HG02610 (cell line): ENCODE measurements at regions not wholly inside any gene's neighbourhood (a gene's known extent, or its start where the extent isn't known, plus 50 kb on each side); places are given as distances from the start of the nearest gene placed in this dataset.

Experiments
- ATAC-seq: cut with Tn5 transposase; IDR thresholded peaks from one replicate; pipeline ENCODE4 v1.9.1; 2021; ENCODE audit warnings: mild to moderate bottlenecking, moderate library complexity; ENCODE audit not compliant: unreplicated experiment

DNA sequence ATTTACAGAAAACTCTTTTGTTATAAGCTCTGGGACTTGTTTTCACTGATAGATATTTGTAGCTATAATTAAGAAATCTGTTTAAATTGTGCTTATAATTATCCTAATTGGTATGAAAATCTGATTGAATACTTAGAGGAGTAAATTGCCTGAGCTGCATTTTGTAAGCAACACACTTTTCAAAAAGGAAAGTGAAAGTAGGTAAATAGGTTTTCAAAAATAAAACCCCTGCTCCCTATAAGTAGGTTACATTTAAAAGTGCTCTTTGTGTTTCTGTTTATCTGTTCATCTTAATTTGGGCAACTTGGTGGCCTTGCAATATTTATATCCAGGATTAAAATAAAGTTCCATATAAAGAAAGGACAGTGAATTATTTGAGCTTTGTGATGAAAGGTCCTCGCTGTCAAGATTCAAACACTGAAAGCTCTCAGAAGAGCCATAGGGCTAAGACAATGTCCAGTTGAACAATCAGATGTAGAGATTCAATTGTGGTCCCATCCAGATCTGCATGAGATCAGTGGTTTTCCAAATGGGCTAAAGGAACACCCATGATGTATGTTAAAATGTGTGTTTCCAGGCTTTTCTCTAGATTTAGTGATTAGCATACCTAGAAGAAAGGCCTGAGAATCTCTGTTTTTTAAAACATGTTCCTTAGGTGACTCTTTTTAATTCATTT is 371.6 kb downstream of the RPRM start:
- no peak for ATAC-seq

DNA sequence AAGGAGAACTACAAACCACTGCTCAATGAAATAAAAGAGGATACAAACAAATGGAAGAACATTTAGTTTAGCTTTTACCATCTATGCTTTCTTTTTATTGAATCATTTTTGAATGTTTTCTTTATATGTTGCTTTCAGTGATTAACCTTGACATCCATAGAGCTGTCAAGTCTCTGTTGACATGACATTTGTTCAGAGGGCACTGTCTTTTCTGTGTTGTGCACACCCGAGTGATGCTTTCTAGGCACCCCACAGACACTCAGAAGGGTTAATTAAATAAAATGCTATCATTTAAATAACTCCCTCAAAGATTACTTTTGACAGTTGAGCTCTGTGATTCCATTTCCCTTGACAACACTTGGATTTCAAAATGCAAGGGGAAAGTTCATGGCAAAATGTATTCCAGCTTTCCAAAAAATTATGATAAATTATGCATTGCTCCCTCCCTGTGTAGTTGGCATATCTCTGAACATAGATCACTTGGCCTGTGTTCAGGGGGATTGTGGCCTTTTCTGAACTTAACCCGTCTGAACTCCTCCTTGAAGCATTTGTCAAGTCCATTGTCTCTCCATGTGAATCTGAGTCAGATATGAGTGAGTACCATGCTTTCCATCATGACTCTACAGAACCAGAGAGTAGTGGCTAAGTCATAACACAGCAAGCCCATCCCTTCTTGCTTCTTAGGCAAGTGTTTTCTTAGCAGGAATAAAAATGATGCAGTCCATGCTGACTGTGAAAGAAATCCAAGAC is 372.6 kb downstream of the RPRM start:
- ATAC-seq: no peak

DNA sequence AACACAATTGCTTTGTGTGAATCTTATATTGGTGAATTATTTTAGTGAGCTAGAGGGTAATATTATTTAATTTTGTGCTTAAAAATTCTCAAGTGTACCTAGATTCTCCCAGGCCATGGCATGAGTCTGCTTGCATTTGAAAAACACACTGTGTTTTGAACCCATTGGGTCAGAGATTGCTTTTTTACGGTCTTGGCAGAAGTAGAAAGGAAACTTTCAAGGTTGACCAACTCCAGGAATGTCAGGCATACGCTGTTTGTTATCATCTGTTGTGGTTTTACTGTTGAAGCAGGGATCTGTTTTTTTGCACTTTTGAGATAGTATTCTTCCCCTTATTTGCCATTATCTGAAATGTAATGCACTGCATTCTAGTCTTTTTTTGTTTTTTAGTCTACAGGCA is 377.4 kb downstream of the RPRM start:
- no peak for ATAC-seq

DNA sequence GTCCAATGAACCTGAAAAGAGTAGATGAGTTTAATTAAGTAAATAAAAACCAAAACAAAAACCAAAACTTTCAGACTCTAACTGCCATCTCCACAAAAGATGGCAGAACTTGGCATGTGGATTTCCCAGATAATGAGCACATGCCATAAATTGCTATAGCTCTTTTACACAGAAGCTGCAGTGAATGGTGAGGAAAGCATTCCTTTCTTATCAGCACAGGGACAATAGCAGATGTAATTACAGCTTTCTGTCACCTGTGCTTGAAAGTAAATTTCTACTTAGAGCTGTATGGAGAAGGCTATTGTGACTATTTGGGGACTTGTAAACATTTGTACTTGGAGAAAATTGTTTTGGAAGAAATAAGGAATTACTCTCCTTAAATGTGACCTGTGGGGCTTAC is 378.4 kb downstream of the RPRM start:
- no peak for ATAC-seq

DNA sequence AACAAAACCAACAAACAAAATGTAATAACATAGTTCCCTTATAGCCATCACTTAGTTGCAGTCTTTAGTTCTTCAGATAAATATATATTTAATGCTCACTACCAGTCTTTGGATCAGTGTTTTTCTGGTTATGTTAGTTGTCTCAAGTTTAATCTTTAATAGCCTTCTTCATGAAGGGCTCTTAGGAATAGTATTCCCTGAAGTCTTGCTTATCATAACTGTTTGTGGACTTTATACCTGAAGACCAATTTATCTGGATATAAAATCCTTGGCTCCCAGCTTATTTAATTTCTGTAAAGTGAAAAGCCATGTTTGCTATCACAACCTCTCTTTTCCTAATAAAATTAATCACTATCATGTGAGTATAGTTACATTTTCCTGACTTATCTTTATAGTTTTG is 379.7 kb downstream of the ARL6IP6 start:
- no peak for ATAC-seq

DNA sequence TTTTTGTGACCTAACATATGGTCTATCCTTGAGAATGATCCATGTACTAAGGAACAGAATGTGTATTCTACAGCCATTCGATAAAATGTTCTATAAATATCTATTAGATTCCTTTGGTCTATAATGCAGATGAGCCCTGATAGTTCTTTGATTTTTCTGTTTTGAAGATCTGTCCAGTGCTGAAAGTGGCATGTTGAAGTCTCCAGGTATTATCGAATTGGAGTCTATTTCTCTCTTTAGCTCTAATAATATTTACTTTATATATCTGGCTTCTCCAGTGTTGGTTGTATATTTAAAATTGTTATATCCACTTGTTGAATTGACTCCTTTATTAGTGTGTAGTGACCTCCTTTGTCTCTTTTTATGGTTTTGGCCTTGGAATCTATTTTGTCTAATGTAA is 377.9 kb downstream of the ARL6IP6 start:
- ATAC-seq: no peak

DNA sequence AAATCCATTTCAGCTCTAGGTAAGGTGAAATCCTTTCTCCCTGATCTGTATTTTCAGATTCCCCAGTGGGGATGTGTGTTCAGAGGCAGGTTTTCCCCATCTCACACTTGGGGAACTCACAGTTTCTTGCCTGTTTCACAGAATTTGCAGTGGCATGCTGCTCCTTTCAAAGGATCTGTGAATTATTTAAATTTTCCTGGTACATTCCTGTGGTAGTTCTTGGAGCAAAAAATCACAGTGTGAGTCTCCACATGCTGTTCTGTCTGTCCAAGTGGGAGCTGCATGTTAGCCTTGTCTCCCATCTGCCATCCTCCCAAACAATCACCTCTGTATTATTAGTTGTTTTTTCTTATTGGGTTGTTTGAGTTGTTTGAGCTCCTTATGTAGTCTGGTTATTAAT is 372.9 kb downstream of the ARL6IP6 start:
- no peak for ATAC-seq

DNA sequence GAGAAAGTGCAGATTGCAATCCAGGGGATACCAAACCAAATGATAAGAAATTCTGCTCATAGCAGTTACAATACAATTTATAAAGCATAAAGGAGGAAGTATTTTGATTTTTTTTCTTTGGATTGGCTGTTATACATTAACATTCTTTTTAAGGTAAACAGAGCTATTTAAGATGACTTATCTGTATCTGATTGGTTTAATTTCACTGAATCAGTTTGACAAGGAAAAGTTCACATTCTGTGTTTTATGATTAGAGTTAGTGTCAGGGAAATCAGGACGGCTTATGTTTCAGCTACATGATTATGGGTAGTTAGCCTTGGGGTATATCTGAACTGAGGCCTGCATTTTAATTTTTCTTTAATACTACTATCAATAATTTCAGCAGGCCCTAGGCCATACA is 360.9 kb downstream of the ARL6IP6 start:
- no peak for ATAC-seq

DNA sequence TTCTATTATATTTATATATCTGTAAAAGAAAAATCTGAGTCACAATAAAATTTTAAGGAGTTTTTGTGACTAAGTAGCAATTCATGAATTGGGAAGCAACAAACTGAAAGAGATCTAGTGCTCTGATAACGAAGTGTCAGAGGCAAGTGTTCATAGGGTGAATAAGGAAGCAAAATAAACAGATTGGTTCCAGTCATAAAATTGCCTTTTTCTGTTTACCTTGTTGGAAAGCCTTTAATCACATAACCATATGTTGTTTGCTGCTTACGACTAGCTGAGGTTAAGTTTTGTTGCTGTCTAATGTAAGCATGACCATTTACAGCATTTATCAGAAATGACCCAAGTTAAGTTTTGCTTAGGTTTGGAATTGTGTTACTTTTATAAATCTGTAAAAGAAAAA is 358.9 kb downstream of the ARL6IP6 start:
- ATAC-seq: no peak

DNA sequence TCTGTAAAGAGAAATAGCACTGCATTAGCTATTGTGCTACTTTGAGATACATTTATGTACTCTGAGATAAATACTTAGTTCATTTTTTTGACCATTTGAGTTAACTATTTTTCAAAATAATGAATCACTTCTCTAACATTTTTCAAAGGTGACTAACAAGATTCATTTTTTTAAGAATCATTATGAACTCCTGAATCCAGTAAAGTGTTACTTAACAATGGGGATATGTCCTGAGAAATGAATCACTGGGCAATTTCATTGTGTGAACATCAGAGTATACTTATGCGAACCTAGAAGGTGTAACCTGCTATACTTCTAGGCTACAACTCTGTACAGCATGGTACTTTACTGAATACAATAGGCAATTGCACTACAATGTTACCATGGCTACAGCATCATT is 355.8 kb downstream of the ARL6IP6 start:
- no peak for ATAC-seq

DNA sequence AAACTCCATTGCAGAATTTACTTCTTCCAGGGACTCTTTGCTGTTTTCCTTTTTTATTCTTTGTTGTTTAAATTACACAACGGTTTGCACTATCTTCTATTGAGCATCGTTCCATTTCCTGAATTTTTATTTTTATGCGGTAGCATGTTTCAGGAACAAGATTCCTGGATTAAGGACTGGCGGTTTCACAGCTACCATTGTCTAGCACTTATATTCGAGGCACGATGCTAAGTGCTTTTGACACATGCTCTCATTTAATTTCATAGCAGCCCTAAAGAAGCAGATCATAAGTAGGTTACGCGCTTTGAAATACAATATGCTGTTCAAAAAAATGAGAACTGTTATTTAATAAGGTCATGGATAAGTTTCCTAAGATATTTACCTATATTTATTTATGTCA is 354.4 kb downstream of the ARL6IP6 start:
- no peak for ATAC-seq

DNA sequence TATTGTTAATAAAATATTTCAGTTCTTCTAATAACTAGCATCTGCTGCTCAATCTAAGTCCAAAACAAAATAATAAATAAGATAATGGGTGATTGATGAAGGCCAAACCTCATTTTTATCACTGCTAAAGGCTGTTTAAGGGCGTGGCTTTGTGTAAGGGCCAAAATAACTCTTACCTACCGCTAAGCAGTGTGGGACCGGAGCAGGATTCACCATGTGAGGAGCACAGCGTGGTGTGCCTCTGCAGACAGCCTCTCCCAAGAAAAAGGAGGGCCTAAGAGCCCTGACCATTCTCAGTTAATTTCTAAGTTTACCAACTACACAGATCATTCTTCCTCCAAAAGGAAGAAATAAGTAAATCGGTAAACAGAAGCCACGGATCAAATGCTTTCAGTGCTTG is 353.7 kb downstream of the ARL6IP6 start:
- ATAC-seq: no peak

DNA sequence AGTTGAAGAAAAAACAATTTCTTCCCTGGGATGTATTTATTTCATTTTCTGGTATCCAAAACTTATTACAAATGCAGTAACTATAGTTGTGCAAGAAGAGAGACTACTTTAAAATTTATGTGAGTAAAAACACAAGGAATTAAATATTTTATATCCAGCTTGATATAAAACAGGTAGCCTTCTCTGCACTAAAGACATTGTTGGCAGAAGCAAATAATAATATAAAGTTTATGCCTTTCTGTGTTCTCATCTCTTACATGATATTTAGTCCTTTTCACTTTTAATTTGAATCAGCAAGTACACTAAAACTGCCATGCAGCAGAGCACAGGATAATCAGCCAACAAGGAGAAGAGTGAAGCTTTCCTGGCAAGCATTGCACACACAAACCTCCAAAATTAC is 352.7 kb downstream of the ARL6IP6 start:
- ATAC-seq: no peak

DNA sequence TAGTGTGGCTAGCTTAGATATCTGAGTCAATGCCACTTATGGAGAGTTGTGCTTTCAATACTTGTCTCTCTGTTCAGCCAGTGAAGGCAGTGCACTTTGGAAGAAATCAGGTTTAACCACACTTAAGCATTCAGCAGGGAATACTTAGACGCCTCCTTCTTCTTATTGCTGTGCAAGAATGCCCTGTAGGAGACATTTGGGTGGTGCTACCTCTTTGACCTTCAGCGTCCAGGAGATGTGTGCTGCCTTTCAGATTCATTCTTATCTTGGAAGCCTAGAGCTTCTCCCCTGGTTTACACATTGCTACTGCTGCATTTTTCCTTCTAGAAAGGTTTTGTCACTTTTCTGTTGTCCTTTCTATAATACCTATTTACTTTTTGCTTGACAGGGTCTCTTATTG is 350.5 kb downstream of the ARL6IP6 start:
- no peak for ATAC-seq

DNA sequence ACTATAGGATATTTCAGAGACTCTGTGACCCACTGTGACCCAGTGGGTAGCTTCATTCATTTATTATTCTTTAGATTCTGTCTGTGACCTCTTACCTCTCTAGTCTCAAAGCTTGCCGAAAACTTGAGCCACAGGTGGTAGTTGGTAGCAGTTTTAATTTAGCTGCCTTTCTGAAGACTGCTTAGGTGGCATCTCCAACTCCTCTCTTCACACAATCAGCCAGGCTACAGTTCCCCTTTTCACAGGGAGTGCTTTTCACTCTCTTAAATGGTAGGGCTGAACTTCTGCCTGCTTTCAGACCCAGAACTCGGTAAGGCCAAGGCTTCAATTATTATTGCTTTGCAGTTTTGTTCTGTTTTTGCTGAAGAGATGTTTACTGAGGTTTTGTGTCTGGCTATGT is 349.6 kb downstream of the ARL6IP6 start:
- ATAC-seq: no peak

DNA sequence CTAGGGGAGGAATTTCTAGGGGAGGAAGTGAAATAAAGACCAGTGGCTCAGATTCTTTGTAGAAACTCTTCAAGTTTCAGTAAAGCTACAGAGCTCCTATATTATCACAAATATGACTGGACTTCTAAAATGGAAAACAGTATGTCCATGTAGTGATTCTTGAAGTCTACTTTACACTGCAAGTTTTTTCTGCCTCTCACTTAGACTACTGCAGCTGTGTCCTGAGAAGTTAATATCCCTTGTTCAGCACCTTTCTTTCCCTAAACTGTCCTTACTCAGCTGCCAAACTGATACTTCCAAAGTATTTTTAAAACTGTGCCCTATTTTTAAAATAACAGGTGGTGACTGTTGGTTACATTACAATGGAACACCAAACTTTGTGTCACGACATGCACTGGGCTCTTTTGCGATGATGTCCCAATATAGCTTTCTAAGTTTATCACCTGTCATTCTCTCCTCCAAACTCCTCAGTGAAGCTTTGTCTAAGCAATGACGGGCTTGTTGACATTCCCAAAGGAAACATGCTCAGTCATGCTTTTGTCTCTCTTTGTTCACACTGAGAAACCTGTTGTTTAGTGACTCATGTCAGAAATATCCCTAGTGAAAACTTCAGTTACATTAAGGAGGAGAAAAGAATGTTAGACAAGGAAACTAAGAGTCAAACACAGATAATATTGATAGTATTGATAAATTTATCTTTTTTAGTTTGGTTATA is 341.1 kb downstream of the ARL6IP6 start:
- no peak for ATAC-seq

DNA sequence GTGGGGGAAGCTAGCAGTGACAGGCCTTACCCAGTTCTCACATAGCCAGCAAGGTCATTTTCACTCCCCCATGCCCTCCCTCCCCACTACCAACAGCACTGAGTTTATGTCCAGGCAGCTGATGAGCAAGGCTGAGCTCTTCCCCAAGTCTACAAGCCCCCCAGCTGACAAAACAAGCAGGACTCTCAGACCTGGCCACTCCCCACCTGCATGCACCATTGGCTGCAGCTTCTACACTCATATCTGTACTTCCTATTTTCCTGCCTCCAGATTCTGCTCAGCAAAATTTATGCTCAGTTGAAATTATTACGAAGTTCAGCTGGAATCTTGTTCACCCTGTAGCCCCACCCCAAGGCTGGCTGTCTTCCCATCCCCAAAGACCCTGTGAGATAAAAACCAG is 339.3 kb downstream of the ARL6IP6 start:
- no peak for ATAC-seq

DNA sequence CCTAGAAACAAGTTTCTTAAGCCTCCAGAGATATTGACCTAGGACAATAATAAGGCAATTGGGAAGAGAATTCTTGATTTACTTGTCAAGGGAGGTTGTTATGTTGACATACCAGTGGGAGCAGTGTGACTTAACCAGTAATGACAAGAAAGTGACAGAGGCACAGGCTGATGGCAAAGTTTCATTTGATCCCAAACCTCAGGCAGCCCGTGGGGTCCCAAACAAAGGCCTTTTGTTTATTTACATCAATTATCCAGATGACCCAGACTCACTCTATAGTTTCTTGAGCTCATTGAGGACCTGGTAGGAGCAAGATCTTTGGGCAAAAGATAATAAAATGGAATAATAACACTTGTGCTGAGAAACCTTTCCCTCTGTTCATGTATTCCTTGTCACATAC is 336.8 kb downstream of the ARL6IP6 start:
- no peak for ATAC-seq

DNA sequence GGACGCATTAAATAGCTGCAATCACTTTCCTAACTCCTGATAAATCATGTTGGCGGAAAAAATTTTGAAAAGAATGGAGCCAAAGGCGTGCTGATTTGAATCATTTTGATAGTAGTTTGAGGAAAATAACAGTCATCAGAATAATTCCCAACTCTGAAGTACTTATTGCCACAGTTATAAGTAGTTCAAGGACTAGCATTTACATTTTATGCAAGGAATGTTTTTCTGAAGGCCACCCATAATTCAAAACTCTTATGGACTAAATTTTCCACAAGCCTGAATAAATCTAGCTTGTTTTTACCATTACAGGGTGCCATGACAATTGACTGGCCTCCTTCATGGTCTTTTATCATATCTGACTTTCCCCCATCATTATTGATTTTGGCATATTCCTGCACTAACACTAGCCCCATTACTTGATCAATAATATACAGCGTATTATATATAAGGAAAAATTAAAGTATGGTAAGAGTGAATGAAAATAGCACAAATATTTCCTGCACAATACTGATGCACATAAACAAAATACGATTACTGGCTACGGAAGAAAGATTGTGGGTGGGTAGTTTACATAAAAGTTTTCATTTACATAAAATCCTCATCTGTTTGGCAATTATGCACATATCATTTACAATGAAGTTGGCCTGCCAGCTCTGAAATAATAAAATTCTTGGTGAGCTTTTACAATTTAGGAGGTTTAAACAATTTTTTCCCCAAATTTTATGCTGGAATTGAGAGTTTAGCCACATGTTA is 334.6 kb downstream of the ARL6IP6 start:
- no peak for ATAC-seq

DNA sequence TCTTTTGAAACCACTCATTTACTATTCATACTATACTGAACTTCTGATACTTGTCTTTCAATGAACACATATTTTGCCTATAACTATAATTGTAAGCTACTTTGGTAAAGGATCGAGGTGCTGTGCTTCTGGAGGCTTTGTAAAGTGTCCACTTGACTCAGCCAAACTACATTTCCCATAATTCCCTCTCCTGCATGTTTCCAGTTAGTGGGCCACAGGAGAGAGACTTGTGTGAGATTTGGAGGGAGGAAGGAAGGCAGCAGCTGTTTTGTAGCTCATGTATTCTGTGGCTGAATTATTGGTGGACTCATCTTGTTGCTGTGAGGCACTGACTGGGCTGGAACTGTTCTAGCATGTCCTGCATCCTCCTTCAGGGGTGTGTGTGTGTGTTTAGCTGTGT is 328.8 kb downstream of the ARL6IP6 start:
- ATAC-seq: no peak

DNA sequence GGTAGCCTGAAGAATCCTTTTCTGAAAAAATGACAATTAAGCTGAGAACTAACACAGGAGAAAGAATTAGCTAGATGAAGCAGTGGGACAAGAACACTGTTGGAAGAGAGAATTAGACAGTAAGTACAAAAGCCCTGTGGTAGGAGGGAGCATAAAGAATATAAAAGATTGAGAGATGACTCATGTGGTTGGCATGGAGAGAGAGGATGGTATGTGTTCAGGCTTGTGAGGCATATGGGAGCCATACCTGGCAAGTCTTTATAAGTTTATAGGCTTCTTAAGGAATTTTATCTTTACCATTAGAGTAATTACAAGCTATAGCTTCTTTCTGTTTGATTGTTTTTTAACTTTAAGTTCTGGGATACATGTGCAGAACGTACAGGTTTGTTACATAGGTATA is 325.0 kb downstream of the ARL6IP6 start:
- ATAC-seq: no peak
